ENCODE measurements at regions not wholly inside any gene's neighbourhood (a gene's known extent, or its start where the extent isn't known, plus 50 kb on each side); places are given as distances from the start of the nearest gene placed in this dataset.

DNA sequence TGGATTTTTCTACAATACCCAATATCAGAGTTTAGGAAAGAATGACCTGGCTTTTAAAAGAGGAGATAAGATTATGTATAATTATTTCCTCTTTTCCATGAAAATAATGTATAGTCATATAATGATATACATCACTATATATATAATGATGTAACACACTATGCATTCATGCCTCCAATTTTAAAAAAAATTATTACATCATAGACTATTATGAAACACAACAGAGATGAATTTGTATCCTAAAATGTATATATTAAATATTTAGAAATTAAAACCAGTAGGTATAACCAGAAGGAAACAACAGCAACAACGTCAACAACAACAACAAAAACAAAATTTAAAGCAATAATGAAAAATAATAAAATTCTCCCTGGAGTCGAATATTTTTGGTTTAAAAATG, 1856.5 kb upstream of the CDH6 start:
- H3K27ac ChIP-seq = no peak overlapping the region
- H3K9me3 ChIP-seq = no peaks in the 10 kb centered on the region
- intact Hi-C loops (cut with DNase I) = no loop called here
- TF ChIP-seq, protein P1, sequence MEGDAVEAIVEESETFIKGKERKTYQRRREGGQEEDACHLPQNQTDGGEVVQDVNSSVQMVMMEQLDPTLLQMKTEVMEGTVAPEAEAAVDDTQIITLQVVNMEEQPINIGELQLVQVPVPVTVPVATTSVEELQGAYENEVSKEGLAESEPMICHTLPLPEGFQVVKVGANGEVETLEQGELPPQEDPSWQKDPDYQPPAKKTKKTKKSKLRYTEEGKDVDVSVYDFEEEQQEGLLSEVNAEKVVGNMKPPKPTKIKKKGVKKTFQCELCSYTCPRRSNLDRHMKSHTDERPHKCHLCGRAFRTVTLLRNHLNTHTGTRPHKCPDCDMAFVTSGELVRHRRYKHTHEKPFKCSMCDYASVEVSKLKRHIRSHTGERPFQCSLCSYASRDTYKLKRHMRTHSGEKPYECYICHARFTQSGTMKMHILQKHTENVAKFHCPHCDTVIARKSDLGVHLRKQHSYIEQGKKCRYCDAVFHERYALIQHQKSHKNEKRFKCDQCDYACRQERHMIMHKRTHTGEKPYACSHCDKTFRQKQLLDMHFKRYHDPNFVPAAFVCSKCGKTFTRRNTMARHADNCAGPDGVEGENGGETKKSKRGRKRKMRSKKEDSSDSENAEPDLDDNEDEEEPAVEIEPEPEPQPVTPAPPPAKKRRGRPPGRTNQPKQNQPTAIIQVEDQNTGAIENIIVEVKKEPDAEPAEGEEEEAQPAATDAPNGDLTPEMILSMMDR (IDR thresholded peaks at IDR 0.05) = no peak
- H3K4me3 ChIP-seq = no peak overlapping the region
- no peaks in the 10 kb centered on the region for H3K27me3 ChIP-seq
- no peak for DNase-seq (ENCODE audit: extremely low spot score in 2 of 2)
- H3K36me3 ChIP-seq = no peaks in the 10 kb centered on the region
- no peaks in the 10 kb centered on the region for H3K4me1 ChIP-seq

DNA sequence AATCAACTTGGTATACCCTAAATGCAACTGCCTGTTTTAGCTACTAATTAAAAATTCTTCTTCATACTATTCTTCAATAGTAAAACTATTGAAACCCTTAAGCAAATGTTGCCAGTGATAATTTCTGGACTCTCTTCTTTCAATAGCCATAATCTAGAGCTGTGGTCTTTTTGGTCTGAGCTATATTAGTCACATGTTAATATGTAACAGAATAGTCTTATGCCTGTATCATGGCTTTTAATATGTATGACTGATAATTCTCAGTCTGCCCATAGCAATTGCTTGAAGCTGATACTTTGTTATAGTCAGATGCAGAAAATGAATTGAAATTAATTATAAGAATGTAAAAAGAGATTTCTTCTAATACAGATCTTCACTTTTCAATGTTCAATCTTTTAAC, 1871.9 kb upstream of the CDH6 start:
- Histone ChIP-seq H3K36me3 (no peaks in the 10 kb centered on the region), H3K9me3 (no peaks in the 10 kb centered on the region), H3K27me3 (no peaks in the 10 kb centered on the region), H3K27ac (no peak overlapping the region), H3K4me3 (no peak overlapping the region), H3K4me1 (no peaks in the 10 kb centered on the region)
- no peak for DNase-seq (ENCODE audit: extremely low spot score in 2 of 2)
- TF ChIP-seq POLR2A (IDR thresholded peaks at IDR 0.05) (no peak), POLR2AphosphoS5 (IDR thresholded peaks at IDR 0.05; ENCODE audit: insufficient read depth in 1 of 2, low read depth in 1 of 2) (no peak)
- TF ChIP-seq, protein P1 (IDR thresholded peaks at IDR 0.05) = no peak
- intact Hi-C loops (cut with DNase I) = no loop called here

DNA sequence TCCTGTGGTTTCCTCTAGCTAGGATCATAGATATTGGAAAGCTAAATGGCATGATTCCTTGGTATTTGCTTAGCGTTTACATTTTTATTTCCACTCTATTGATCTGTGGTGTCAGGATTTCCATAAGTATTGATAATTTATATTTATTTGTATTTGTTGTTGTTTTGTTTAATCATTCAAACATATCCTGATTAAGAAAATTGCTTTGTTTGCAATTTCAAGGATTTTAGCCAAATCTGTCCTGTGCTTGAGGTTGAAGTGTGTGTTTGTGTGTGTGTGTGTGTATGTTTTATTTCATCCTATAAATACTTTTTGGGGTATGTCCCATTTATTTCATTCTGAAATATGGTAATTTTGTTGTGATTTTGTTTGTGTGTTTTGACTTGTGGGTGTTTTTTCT, 1884.1 kb upstream of the CDH6 start:
- H3K9me3 ChIP-seq = no peaks in the 10 kb centered on the region
- no peak overlapping the region for H3K27ac ChIP-seq
- H3K36me3 ChIP-seq = no peaks in the 10 kb centered on the region
- no peak for TF ChIP-seq POLR2AphosphoS5 (IDR thresholded peaks at IDR 0.05; ENCODE audit: insufficient read depth in 1 of 2, low read depth in 1 of 2)
- TF ChIP-seq POLR2A (IDR thresholded peaks at IDR 0.05) = no peak
- TF ChIP-seq, protein P1 (IDR thresholded peaks at IDR 0.05) = no peak
- H3K27me3 ChIP-seq = no peaks in the 10 kb centered on the region
- no peaks in the 10 kb centered on the region for H3K4me1 ChIP-seq
- H3K4me3 ChIP-seq = no peak overlapping the region
- intact Hi-C loops (cut with DNase I) = no loop called here
- DNase-seq (ENCODE audit: extremely low spot score in 2 of 2) = no peak

DNA sequence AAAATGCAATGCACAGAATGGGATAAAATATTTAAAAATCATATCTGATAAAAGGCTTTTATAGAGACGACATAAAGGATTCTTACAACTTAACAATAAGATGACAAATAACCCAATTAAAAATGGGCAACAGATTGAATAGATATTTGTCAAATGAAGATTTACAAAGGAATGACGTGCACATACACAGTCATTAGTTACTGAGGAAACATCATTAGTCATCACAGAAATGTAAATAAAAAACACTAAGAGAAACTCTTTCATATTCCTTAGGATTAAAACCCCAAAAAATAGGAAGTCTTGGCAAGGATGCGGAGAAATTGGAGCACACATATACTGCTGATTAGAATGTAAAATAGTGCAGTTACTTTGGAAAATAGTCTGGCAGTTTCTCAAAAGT, 1886.0 kb upstream of the CDH6 start:
- Histone ChIP-seq H3K36me3 (no peaks in the 10 kb centered on the region), H3K27me3 (no peaks in the 10 kb centered on the region), H3K4me1 (no peaks in the 10 kb centered on the region), H3K4me3 (no peak overlapping the region), H3K9me3 (no peaks in the 10 kb centered on the region), H3K27ac (no peak overlapping the region)
- TF ChIP-seq POLR2A (IDR thresholded peaks at IDR 0.05) = no peak
- intact Hi-C loops (cut with DNase I) = no loop called here
- DNase-seq (ENCODE audit: extremely low spot score in 2 of 2) = no peak

DNA sequence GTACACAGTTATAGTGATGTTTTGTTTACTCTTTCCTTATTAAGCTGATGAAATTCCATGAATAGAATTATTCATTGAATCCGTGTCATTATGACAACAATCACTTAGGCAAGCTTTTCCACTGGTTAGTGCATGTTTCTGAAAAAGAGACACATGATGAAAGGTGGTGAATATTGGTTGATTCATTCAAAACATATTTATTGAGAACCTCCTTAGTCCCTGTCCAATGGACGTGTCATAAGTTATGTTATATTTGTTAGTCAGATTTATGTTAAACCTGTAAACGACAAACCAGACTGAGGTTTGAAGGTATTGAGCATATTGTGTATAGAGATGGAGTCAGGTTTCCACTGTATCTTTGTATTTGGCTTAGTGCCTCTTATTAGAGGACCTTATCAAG, 1888.9 kb upstream of the CDH6 start:
- Histone ChIP-seq H3K27ac (no peak overlapping the region), H3K4me3 (no peak overlapping the region), H3K4me1 (no peaks in the 10 kb centered on the region), H3K9me3 (no peaks in the 10 kb centered on the region), H3K36me3 (no peaks in the 10 kb centered on the region), H3K27me3 (no peaks in the 10 kb centered on the region)
- DNase-seq (ENCODE audit: extremely low spot score in 2 of 2) = no peak
- TF ChIP-seq, protein P1 (IDR thresholded peaks at IDR 0.05) = no peak
- TF ChIP-seq POLR2A (IDR thresholded peaks at IDR 0.05) (no peak), POLR2AphosphoS5 (IDR thresholded peaks at IDR 0.05; ENCODE audit: insufficient read depth in 1 of 2, low read depth in 1 of 2) (no peak)
- intact Hi-C loops (cut with DNase I) = no loop called here

DNA sequence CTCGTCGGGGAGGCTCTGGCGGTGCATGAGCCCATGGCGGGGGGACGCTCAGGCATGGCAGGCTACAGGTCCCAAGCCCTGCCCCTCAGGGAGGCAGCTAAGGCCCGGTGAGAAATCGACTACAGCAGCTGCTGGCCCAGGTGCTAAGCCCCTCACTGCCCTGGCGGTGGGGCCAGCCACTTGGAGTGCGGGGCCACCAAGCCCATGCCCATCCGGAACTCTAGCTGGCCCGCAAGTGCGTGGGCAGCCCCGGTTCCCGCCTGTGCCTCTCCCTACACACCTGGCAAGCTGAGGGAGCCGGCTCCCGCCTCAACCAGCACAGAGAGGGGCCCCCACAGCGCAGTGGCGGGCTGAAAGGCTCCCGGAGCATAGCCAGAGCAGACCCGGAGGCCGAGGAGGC, 1896.9 kb upstream of the CDH6 start:
- Histone ChIP-seq H3K27me3 (no peaks in the 10 kb centered on the region), H3K36me3 (no peaks in the 10 kb centered on the region), H3K27ac (no peak overlapping the region), H3K9me3 (no peaks in the 10 kb centered on the region), H3K4me1 (no peaks in the 10 kb centered on the region), H3K4me3 (no peak overlapping the region)
- no peak for DNase-seq (ENCODE audit: extremely low spot score in 2 of 2)
- intact Hi-C loops (cut with DNase I) = no loop called here
- TF ChIP-seq, protein P1 (IDR thresholded peaks at IDR 0.05) = no peak
- TF ChIP-seq POLR2A (IDR thresholded peaks at IDR 0.05) (no peak), POLR2AphosphoS5 (IDR thresholded peaks at IDR 0.05; ENCODE audit: insufficient read depth in 1 of 2, low read depth in 1 of 2) (no peak)
